H1 (cell line): ENCODE measurements at regions not wholly inside any gene's neighbourhood (a gene's known extent, or its start where the extent isn't known, plus 50 kb on each side); places are given as distances from the start of the nearest gene placed in this dataset.

ENCODE experiments used
- BCL11A ChIP-seq, 2 experiments: IDR thresholded peaks; one replicate each; pipeline ENCODE4 v1.6.1; 2011; ENCODE audit warnings: low read depth in 2 of 2, low read length in 2 of 2, mild to moderate bottlenecking in 2 of 2
- HDAC6 ChIP-seq: IDR thresholded peaks from one replicate; pipeline ENCODE4 v1.7.1; 2012; ENCODE audit warnings: low read depth, mild to moderate bottlenecking, inconsistent platforms, low read length, moderate library complexity
- RXRA ChIP-seq: IDR thresholded peaks from 2 replicates; pipeline ENCODE4 v1.6.1; 2011; ENCODE audit warnings: low read depth, mild to moderate bottlenecking, low read length, moderate library complexity; ENCODE audit not compliant: insufficient read depth

- TF ChIP-seq HDAC6 (no peak), RXRA (no peak), BCL11A (IDR thresholded peaks at IDR 0.05; ENCODE audit: low read depth in 2 of 2, low read length in 2 of 2) (no peak)
These were observed 115.2 kb downstream of the BMP2 start (continued) for GRCh38 chr20:6882561-6883291.
